GM23338 (cell line): ENCODE measurements at regions not wholly inside any gene's neighbourhood (a gene's known extent, or its start where the extent isn't known, plus 50 kb on each side); places are given as distances from the start of the nearest gene placed in this dataset.

ENCODE experiments used
- CTCF ChIP-seq, 2 experiments: fragments of 200-600 bp in 1 of 2; sonication (generic) in 1 of 2; conservative IDR thresholded peaks; 2 replicates each; pipeline versions ENCODE4 v1.5.1 to v1.6.1; 2016 to 2017; ENCODE audit warnings: antibody characterized with exemption in 2 of 2, low read depth in 2 of 2, mild to moderate bottlenecking in 2 of 2, moderate library complexity in 1 of 2
- EZH2 ChIP-seq: fragments of 200-600 bp; sonication (generic); IDR thresholded peaks from one replicate; pipeline ENCODE4 v1.8.0; 2017; ENCODE audit warnings: antibody characterized with exemption, mild to moderate bottlenecking, low read depth; ENCODE audit not compliant: unreplicated experiment
- POLR2AphosphoS5 ChIP-seq: IDR thresholded peaks from 2 replicates; pipeline ENCODE4 v1.6.1; 2016; ENCODE audit warnings: antibody characterized with exemption, low read depth
- ZNF331 ChIP-seq: fragments of 250-450 bp; sonication (Bioruptor Pico); IDR thresholded peaks from 2 replicates; pipeline ENCODE4 v1.5.0; 2020; ENCODE audit warnings: low read depth, mild to moderate bottlenecking, moderate library complexity

GRCh38 chr3:126275620-126275904 is 81.6 kb downstream of the KLF15 start:
- TF ChIP-seq EZH2 = no peak
- TF ChIP-seq POLR2AphosphoS5 = no peak
- TF ChIP-seq ZNF331 (CRISPR knock-in tag) = no peak
- TF ChIP-seq CTCF (conservative IDR thresholded peaks at IDR 0.05; ENCODE audit: low read depth in 2 of 2) = no peak
